C4-2B (cell line): ENCODE measurements at regions not wholly inside any gene's neighbourhood (a gene's known extent, or its start where the extent isn't known, plus 50 kb on each side); places are given as distances from the start of the nearest gene placed in this dataset.

Experiments used
- ZFX ChIP-seq: fragments of 450-650 bp; IDR thresholded peaks from 2 replicates; pipeline ENCODE4 v1.6.1; 2017
- TF ChIP-seq, protein P1 (sequence below): fragments of 450-650 bp; conservative IDR thresholded peaks from 2 replicates; pipeline ENCODE4 v1.5.1; 2017; ENCODE audit warnings: mild to moderate bottlenecking

- TF ChIP-seq, protein P1, sequence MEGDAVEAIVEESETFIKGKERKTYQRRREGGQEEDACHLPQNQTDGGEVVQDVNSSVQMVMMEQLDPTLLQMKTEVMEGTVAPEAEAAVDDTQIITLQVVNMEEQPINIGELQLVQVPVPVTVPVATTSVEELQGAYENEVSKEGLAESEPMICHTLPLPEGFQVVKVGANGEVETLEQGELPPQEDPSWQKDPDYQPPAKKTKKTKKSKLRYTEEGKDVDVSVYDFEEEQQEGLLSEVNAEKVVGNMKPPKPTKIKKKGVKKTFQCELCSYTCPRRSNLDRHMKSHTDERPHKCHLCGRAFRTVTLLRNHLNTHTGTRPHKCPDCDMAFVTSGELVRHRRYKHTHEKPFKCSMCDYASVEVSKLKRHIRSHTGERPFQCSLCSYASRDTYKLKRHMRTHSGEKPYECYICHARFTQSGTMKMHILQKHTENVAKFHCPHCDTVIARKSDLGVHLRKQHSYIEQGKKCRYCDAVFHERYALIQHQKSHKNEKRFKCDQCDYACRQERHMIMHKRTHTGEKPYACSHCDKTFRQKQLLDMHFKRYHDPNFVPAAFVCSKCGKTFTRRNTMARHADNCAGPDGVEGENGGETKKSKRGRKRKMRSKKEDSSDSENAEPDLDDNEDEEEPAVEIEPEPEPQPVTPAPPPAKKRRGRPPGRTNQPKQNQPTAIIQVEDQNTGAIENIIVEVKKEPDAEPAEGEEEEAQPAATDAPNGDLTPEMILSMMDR = no peak
- TF ChIP-seq ZFX = no peak
Observed at GRCh38 chr10:85445702-85446101, 920.9 kb downstream of the GRID1 start.
